T-cell (primary cell): ENCODE measurements at regions not wholly inside any gene's neighbourhood (a gene's known extent, or its start where the extent isn't known, plus 50 kb on each side); places are given as distances from the start of the nearest gene placed in this dataset.

ENCODE experiments used
- ATAC-seq, 4 experiments: fragments of 200-7000 bp in 3 of 4; fragments of 150-1000 bp in 1 of 4; cut with Tn5 transposase; replicated peaks in 1 of 4; 1 replicate in 3 of 4; 2 replicates in 1 of 4; pipeline ENCODE4 v1.10.0; 2021; ENCODE audit warnings: moderate library complexity in 3 of 4, mild to moderate bottlenecking in 2 of 4, moderate number of reproducible peaks in 1 of 4
- CTCF ChIA-PET, 2 donors: fragments of 300-600 bp; sonication (Branson Sonifier 250); formaldehyde crosslinking; loops; one replicate each; lab custom pipeline; 2022; ENCODE audit warnings: antibody characterized with exemption in 2 of 2; lab: Charles Lee
- POLR2A ChIA-PET, 2 donors: fragments of 300-600 bp; sonication (Branson Sonifier 250); formaldehyde crosslinking; loops; one replicate each; lab custom pipeline; 2022; ENCODE audit warnings: antibody characterized with exemption in 2 of 2; lab: Charles Lee
- DNase-seq, 35 experiments: peaks; one replicate each; pipeline versions ENCODE4 v3.0.0 to v3.0.0-alpha.2; 2013 to 2023
- H3K27ac ChIP-seq: one replicate; pipeline ENCODE4 v1.5.1; 2013; ENCODE audit warnings: low read length
- H3K27me3 ChIP-seq, 2 experiments: replicated peaks in 1 of 2; 1 replicate in 1 of 2; 2 replicates in 1 of 2; pipeline versions ENCODE4 v1.6.1 to v1.7.0; 2013; ENCODE audit warnings: low read length in 1 of 2, mixed read lengths in 1 of 2; ENCODE audit not compliant: control insufficient read depth in 2 of 2, insufficient read depth in 2 of 2; ENCODE audit errors: extremely low read depth in 1 of 2
- H3K36me3 ChIP-seq, 2 donors: 1 replicate in 1 of 2; 2 replicates in 1 of 2; pipeline versions ENCODE4 v1.6.1 to v1.7.0; 2013; ENCODE audit warnings: low read length in 1 of 2; ENCODE audit not compliant: control insufficient read depth in 2 of 2, insufficient read depth in 1 of 2; ENCODE audit errors: extremely low read depth in 1 of 2
- H3K4me1 ChIP-seq, 2 experiments: 1 replicate in 1 of 2; 2 replicates in 1 of 2; pipeline versions ENCODE4 v1.6.1 to v1.7.0; 2013; ENCODE audit warnings: low read length in 2 of 2, mixed read lengths in 1 of 2; ENCODE audit not compliant: insufficient read depth in 2 of 2, control insufficient read depth in 1 of 2; ENCODE audit errors: extremely low read depth in 1 of 2
- H3K4me3 ChIP-seq, 2 donors: 1 replicate in 1 of 2; 2 replicates in 1 of 2; pipeline versions ENCODE4 v1.5.1 to v1.7.0; 2013; ENCODE audit warnings: mild to moderate bottlenecking in 2 of 2, low read length in 1 of 2, moderate library complexity in 1 of 2; ENCODE audit not compliant: control insufficient read depth in 1 of 2; ENCODE audit errors: extremely low read depth in 1 of 2
- H3K9me3 ChIP-seq: 2 replicates; pipeline ENCODE4 v1.7.0; 2013
- H3K27ac Mint-ChIP-seq, 2 donors: one replicate each; pipeline ENCODE4 v1.8.0; 2020 to 2021; ENCODE audit warnings: mild to moderate bottlenecking in 2 of 2, mixed read lengths in 2 of 2
- H3K27me3 Mint-ChIP-seq, 2 donors: one replicate each; pipeline ENCODE4 v1.8.0; 2021 to 2022; ENCODE audit warnings: mixed read lengths in 2 of 2
- H3K36me3 Mint-ChIP-seq: one replicate; pipeline ENCODE4 v1.8.0; 2021; ENCODE audit warnings: mixed read lengths
- H3K4me1 Mint-ChIP-seq, 3 donors: one replicate each; pipeline ENCODE4 v1.8.0; 2020 to 2022; ENCODE audit warnings: mixed read lengths in 3 of 3, mild to moderate bottlenecking in 1 of 3
- H3K4me3 Mint-ChIP-seq, 3 donors: one replicate each; pipeline ENCODE4 v1.8.0; 2020 to 2022; ENCODE audit warnings: mild to moderate bottlenecking in 3 of 3, mixed read lengths in 3 of 3, moderate library complexity in 3 of 3
- H3K9me3 Mint-ChIP-seq, 3 donors: one replicate each; pipeline ENCODE4 v1.8.0; 2020 to 2022; ENCODE audit warnings: mixed read lengths in 3 of 3
- WGBS: methylation state at CpG from one replicate; pipeline ENCODE4 v1.1.5; 2013; ENCODE audit warnings: missing lambda C conversion rate; ENCODE audit not compliant: insufficient coverage; 5-methylcytosine and 5-hydroxymethylcytosine counted together

GRCh38 chr3:95456835-95457234 lies 1357.6 kb upstream of the EPHA6 start:
- ChIA-PET POLR2A (no interaction called here), CTCF (no interaction called here)
- H3K36me3 Mint-ChIP-seq: no peaks in the 10 kb centered on the region
- H3K27me3 ChIP-seq: no peaks in the 10 kb centered on the region
- no peaks in the 10 kb centered on the region for H3K36me3 ChIP-seq
- no peak overlapping the region for H3K27ac Mint-ChIP-seq
- H3K4me3 Mint-ChIP-seq: no peak overlapping the region
- DNase-seq (no peak), ATAC-seq (no peak)
- H3K4me3 ChIP-seq: no peak overlapping the region
- H3K4me1 ChIP-seq: no peaks in the 10 kb centered on the region
- no peak overlapping the region for H3K27ac ChIP-seq
- peaks cover 3 to 21% (median 7%) of the 10 kb centered on the region in 3 donors for H3K9me3 Mint-ChIP-seq
- H3K4me1 Mint-ChIP-seq: no peaks in the 10 kb centered on the region
- H3K9me3 ChIP-seq: no peaks in the 10 kb centered on the region
- H3K27me3 Mint-ChIP-seq: no peaks in the 10 kb centered on the region

- Mint-ChIP-seq H3K9me3 (peaks cover 3 to 16% (median 4%) of the 10 kb centered on the region in 3 donors), H3K27ac (no peak overlapping the region), H3K4me3 (no peak overlapping the region), H3K27me3 (no peaks in the 10 kb centered on the region), H3K4me1 (no peaks in the 10 kb centered on the region), H3K36me3 (no peaks in the 10 kb centered on the region)
- H3K27me3 ChIP-seq: no peaks in the 10 kb centered on the region
- no peak overlapping the region for H3K4me3 ChIP-seq
- H3K9me3 ChIP-seq: no peaks in the 10 kb centered on the region
- ChIA-PET CTCF (no interaction called here), POLR2A (no interaction called here)
- H3K36me3 ChIP-seq: no peaks in the 10 kb centered on the region
- no peak for DNase-seq
- WGBS: 40% methylated on average over 3 of the region's 3 CpGs
- H3K4me1 ChIP-seq: no peaks in the 10 kb centered on the region
- no peak for ATAC-seq
- no peak overlapping the region for H3K27ac ChIP-seq
These were observed 1354.7 kb upstream of the EPHA6 start for GRCh38 chr3:95459706-95460105.

- no peak overlapping the region for H3K4me3 Mint-ChIP-seq
- no peaks in the 10 kb centered on the region for H3K9me3 ChIP-seq
- POLR2A ChIA-PET: no interaction called here
- CTCF ChIA-PET: no interaction called here
- H3K27me3 ChIP-seq: no peaks in the 10 kb centered on the region
- DNase-seq (no peak), ATAC-seq (no peak)
- H3K4me3 ChIP-seq: no peak overlapping the region
- H3K36me3 Mint-ChIP-seq: no peaks in the 10 kb centered on the region
- H3K9me3 Mint-ChIP-seq: peaks cover 3 to 16% (median 4%) of the 10 kb centered on the region in 3 donors
- WGBS: 88% methylated on average over 1 of the region's 2 CpGs
- no peak overlapping the region for H3K27ac Mint-ChIP-seq
- no peaks in the 10 kb centered on the region for H3K4me1 Mint-ChIP-seq
- no peaks in the 10 kb centered on the region for H3K36me3 ChIP-seq
- H3K4me1 ChIP-seq: no peaks in the 10 kb centered on the region
- H3K27me3 Mint-ChIP-seq: no peaks in the 10 kb centered on the region
- H3K27ac ChIP-seq: no peak overlapping the region
These were observed 1354.1 kb upstream of the EPHA6 start for GRCh38 chr3:95460274-95460673.

GRCh38 chr3:95462161-95462560 lies 1352.2 kb upstream of the EPHA6 start:
- Histone ChIP-seq H3K27ac (no peak overlapping the region), H3K4me3 (no peak overlapping the region), H3K27me3 (no peaks in the 10 kb centered on the region), H3K9me3 (no peaks in the 10 kb centered on the region), H3K36me3 (no peaks in the 10 kb centered on the region), H3K4me1 (no peaks in the 10 kb centered on the region)
- ChIA-PET CTCF (no interaction called here), POLR2A (interaction anchor here in 1 of 2 donors (0.5 kb wide), 1 partner anchor 13 kb away, joined by 3 read pairs; no protein-coding TSS in a partner anchor)
- DNase-seq: no peak
- Mint-ChIP-seq H3K27me3 (no peaks in the 10 kb centered on the region), H3K27ac (no peak overlapping the region), H3K4me3 (no peak overlapping the region), H3K36me3 (no peaks in the 10 kb centered on the region), H3K4me1 (no peaks in the 10 kb centered on the region), H3K9me3 (peaks cover 4 to 17% (median 5%) of the 10 kb centered on the region in 3 donors)
- ATAC-seq: no peak
- 81% methylated on average over 4 of the region's 5 CpGs for WGBS

GRCh38 chr3:95464346-95464745 lies 1350.0 kb upstream of the EPHA6 start:
- CTCF ChIA-PET: no interaction called here
- no peak overlapping the region for H3K4me3 ChIP-seq
- H3K27me3 ChIP-seq: no peaks in the 10 kb centered on the region
- POLR2A ChIA-PET: no interaction called here
- no peaks in the 10 kb centered on the region for H3K36me3 ChIP-seq
- H3K4me3 Mint-ChIP-seq: no peak overlapping the region
- no peak for DNase-seq
- H3K27ac Mint-ChIP-seq: no peak overlapping the region
- H3K4me1 ChIP-seq: no peaks in the 10 kb centered on the region
- ATAC-seq: no peak
- H3K4me1 Mint-ChIP-seq: no peaks in the 10 kb centered on the region
- H3K27ac ChIP-seq: no peak overlapping the region
- no CpG with 5 or more reads among the region's 1 CpG for WGBS
- H3K27me3 Mint-ChIP-seq: no peaks in the 10 kb centered on the region
- no peaks in the 10 kb centered on the region for H3K36me3 Mint-ChIP-seq
- peaks cover 4 to 23% (median 8%) of the 10 kb centered on the region in 3 donors for H3K9me3 Mint-ChIP-seq
- no peaks in the 10 kb centered on the region for H3K9me3 ChIP-seq

- Mint-ChIP-seq H3K4me1 (no peaks in the 10 kb centered on the region), H3K27me3 (no peaks in the 10 kb centered on the region), H3K27ac (no peak overlapping the region), H3K4me3 (no peak overlapping the region), H3K9me3 (peaks cover 0 to 22% (median 8%) of the 10 kb centered on the region in 3 donors), H3K36me3 (no peaks in the 10 kb centered on the region)
- CTCF ChIA-PET: no interaction called here
- Histone ChIP-seq H3K27ac (no peak overlapping the region), H3K4me3 (no peak overlapping the region), H3K9me3 (no peaks in the 10 kb centered on the region), H3K27me3 (no peaks in the 10 kb centered on the region), H3K4me1 (no peaks in the 10 kb centered on the region), H3K36me3 (no peaks in the 10 kb centered on the region)
- no CpG with 5 or more reads among the region's 2 CpGs for WGBS
- no peak for ATAC-seq
- POLR2A ChIA-PET: no interaction called here
- no peak for DNase-seq
These were observed 1346.1 kb upstream of the EPHA6 start for GRCh38 chr3:95468331-95468730.

- no peaks in the 10 kb centered on the region for H3K27me3 Mint-ChIP-seq
- no CpG with 5 or more reads among the region's 1 CpG for WGBS
- DNase-seq (no peak), ATAC-seq (no peak)
- no peaks in the 10 kb centered on the region for H3K36me3 Mint-ChIP-seq
- Histone ChIP-seq H3K4me1 (no peaks in the 10 kb centered on the region), H3K9me3 (no peaks in the 10 kb centered on the region), H3K27me3 (no peaks in the 10 kb centered on the region), H3K27ac (no peak overlapping the region), H3K36me3 (no peaks in the 10 kb centered on the region), H3K4me3 (no peak overlapping the region)
- H3K4me3 Mint-ChIP-seq: no peak overlapping the region
- POLR2A ChIA-PET: no interaction called here
- no peaks in the 10 kb centered on the region for H3K4me1 Mint-ChIP-seq
- H3K9me3 Mint-ChIP-seq: peaks cover 4% of the 10 kb centered on the region in 3 donors
- CTCF ChIA-PET: no interaction called here
- no peak overlapping the region for H3K27ac Mint-ChIP-seq
These were observed 1340.1 kb upstream of the EPHA6 start for GRCh38 chr3:95474338-95474737.
